ENCODE measurements at regions not wholly inside any gene's neighbourhood (a gene's known extent, or its start where the extent isn't known, plus 50 kb on each side); places are given as distances from the start of the nearest gene placed in this dataset.
"Not testable (repeated sequence)": the region's sequence is repeated elsewhere in the genome, so short reads cannot be mapped to it uniquely, and the experiment has no call there.

- DNase-seq: not testable (repeated sequence)
Measured at GRCh38 chr11:91268512-91269295, 955.9 kb upstream of the FAT3 start.

GRCh38 chr11:91265946-91266345, 958.7 kb upstream of the FAT3 start:
- no peak for DNase-seq

GRCh38 chr11:91264481-91264880, 960.1 kb upstream of the FAT3 start:
- no peak for DNase-seq

GRCh38 chr11:91263496-91264365, 960.9 kb upstream of the FAT3 start:
- DNase-seq: no peak

GRCh38 chr11:91261513-91261912, 963.1 kb upstream of the FAT3 start:
- no peak for DNase-seq

GRCh38 chr11:91258876-91259275, 965.7 kb upstream of the FAT3 start:
- no peak for DNase-seq

- DNase-seq: no peak
Measured at GRCh38 chr11:91257667-91258066, 967.0 kb upstream of the FAT3 start.

GRCh38 chr11:91248199-91248807, 976.3 kb upstream of the FAT3 start:
- DNase-seq: peak; percentile 29

GRCh38 chr11:91247009-91247735, 977.4 kb upstream of the FAT3 start:
- no peak for DNase-seq

GRCh38 chr11:91244912-91245311, 979.7 kb upstream of the FAT3 start:
- DNase-seq: no peak

GRCh38 chr11:91243630-91244029, 981.0 kb upstream of the FAT3 start:
- no peak for DNase-seq

GRCh38 chr11:91243051-91243450, 981.6 kb upstream of the FAT3 start:
- DNase-seq: no peak

GRCh38 chr11:91241226-91241625, 983.4 kb upstream of the FAT3 start:
- DNase-seq: no peak

- DNase-seq: no peak
Measured at GRCh38 chr11:91239359-91239758, 985.3 kb upstream of the FAT3 start.

GRCh38 chr11:91231226-91231625, 993.4 kb upstream of the FAT3 start:
- no peak for DNase-seq

- no peak for DNase-seq
Measured at GRCh38 chr11:91230647-91231046, 994.0 kb upstream of the FAT3 start.

- DNase-seq: no peak
Measured at GRCh38 chr11:91222830-91223229, 1000.0 kb upstream of the CHORDC1 start.

GRCh38 chr11:91220476-91221202, 997.8 kb upstream of the CHORDC1 start:
- DNase-seq: no peak

- DNase-seq: no peak
Measured at GRCh38 chr11:91219535-91219934, 996.7 kb upstream of the CHORDC1 start.

- DNase-seq: no peak
Measured at GRCh38 chr11:91209751-91210150, 986.9 kb upstream of the CHORDC1 start.

- DNase-seq: no peak
Measured at GRCh38 chr11:91209306-91209705, 986.5 kb upstream of the CHORDC1 start.

GRCh38 chr11:91199866-91200265, 977.0 kb upstream of the CHORDC1 start:
- no peak for DNase-seq

All from NCI-H1105 treated with DMSO at 0.1 percent for 48 hours (cell line).